ENCODE measurements at regions not wholly inside any gene's neighbourhood (a gene's known extent, or its start where the extent isn't known, plus 50 kb on each side); places are given as distances from the start of the nearest gene placed in this dataset. TPM values are rescaled to one million over a fixed set of nuclear protein-coding genes. Genes with fewer than 3 reads are reported as not detected.

GRCh38 chr4:134297765-134298164 lies 96.2 kb upstream of the PABPC4L start:
- no peak overlapping the region for H3K4me3 ChIP-seq (ENCODE audit: low read depth, low read length)
- CTCF ChIA-PET = interaction anchor here (1.6 kb wide), 1 partner anchor 1151 kb away, joined by 3 read pairs; no protein-coding TSS in a partner anchor
- no peak overlapping the region for H3K27ac ChIP-seq (ENCODE audit: low read depth, low read length)
- H3K27me3 ChIP-seq (ENCODE audit: control insufficient read depth, insufficient read depth, low read length) = no peaks in the 10 kb centered on the region
- no peaks in the 10 kb centered on the region for H3K9me3 ChIP-seq (ENCODE audit: control insufficient read depth, insufficient read depth, low read length)
- POLR2A ChIA-PET = no interaction called here
- no peak for DNase-seq (ENCODE audit: low read depth, low spot score)
- TF ChIP-seq CTCF (IDR thresholded peaks at IDR 0.05; ENCODE audit: low read depth, low read length) = no peak

- TF ChIP-seq CTCF (IDR thresholded peaks at IDR 0.05; ENCODE audit: low read depth, low read length) = no peak
- Histone ChIP-seq H3K27ac (ENCODE audit: low read depth, low read length) (no peak overlapping the region), H3K27me3 (ENCODE audit: control insufficient read depth, insufficient read depth, low read length) (no peaks in the 10 kb centered on the region), H3K9me3 (ENCODE audit: control insufficient read depth, insufficient read depth, low read length) (no peaks in the 10 kb centered on the region), H3K4me3 (ENCODE audit: low read depth, low read length) (no peak overlapping the region)
- ChIA-PET POLR2A (no interaction called here), CTCF (no interaction called here)
- DNase-seq (ENCODE audit: low read depth, low spot score) = no peak
Observed at GRCh38 chr4:134282680-134283079, 81.1 kb upstream of the PABPC4L start.

- ChIA-PET POLR2A (no interaction called here), CTCF (no interaction called here)
Observed at GRCh38 chr4:134278675-134279074, 77.1 kb upstream of the PABPC4L start.

GRCh38 chr4:134276476-134276875 lies 74.9 kb upstream of the PABPC4L start:
- Histone ChIP-seq H3K4me3 (ENCODE audit: low read depth, low read length) (no peak overlapping the region), H3K27ac (ENCODE audit: low read depth, low read length) (no peak overlapping the region), H3K9me3 (ENCODE audit: control insufficient read depth, insufficient read depth, low read length) (no peaks in the 10 kb centered on the region), H3K27me3 (ENCODE audit: control insufficient read depth, insufficient read depth, low read length) (no peaks in the 10 kb centered on the region)
- CTCF ChIA-PET = no interaction called here
- DNase-seq (ENCODE audit: low read depth, low spot score) = no peak
- TF ChIP-seq CTCF (IDR thresholded peaks at IDR 0.05; ENCODE audit: low read depth, low read length) = no peak
- POLR2A ChIA-PET = no interaction called here

More at GRCh38 chr4:134278675-134279074, 77.1 kb upstream of the PABPC4L start:
- H3K4me3 ChIP-seq (ENCODE audit: low read depth, low read length) = no peak overlapping the region
- DNase-seq (ENCODE audit: low read depth, low spot score) = no peak
- no peak for TF ChIP-seq CTCF (IDR thresholded peaks at IDR 0.05; ENCODE audit: low read depth, low read length)
- no peak overlapping the region for H3K27ac ChIP-seq (ENCODE audit: low read depth, low read length)
- H3K9me3 ChIP-seq (ENCODE audit: control insufficient read depth, insufficient read depth, low read length) = no peaks in the 10 kb centered on the region
- no peaks in the 10 kb centered on the region for H3K27me3 ChIP-seq (ENCODE audit: control insufficient read depth, insufficient read depth, low read length)

GRCh38 chr4:134260126-134260525 lies 58.5 kb upstream of the PABPC4L start:
- TF ChIP-seq CTCF (IDR thresholded peaks at IDR 0.05; ENCODE audit: low read depth, low read length) = no peak
- ChIA-PET CTCF (no interaction called here), POLR2A (no interaction called here)
- no peak for DNase-seq (ENCODE audit: low read depth, low spot score)
- Histone ChIP-seq H3K9me3 (ENCODE audit: control insufficient read depth, insufficient read depth, low read length) (no peaks in the 10 kb centered on the region), H3K4me3 (ENCODE audit: low read depth, low read length) (no peak overlapping the region), H3K27ac (ENCODE audit: low read depth, low read length) (no peak overlapping the region), H3K27me3 (ENCODE audit: control insufficient read depth, insufficient read depth, low read length) (no peaks in the 10 kb centered on the region)

Small RNA genes in the stretch of these regions (small RNA-seq; reads per million reads assigned to genes)
- gene AC104619.4 (ENCODE audit: insufficient read length, low read depth) (not detected), gene RF00026 (ENCODE audit: insufficient read length, low read depth) (not detected)
